NOMO-1 treated with DMSO at 0.1 percent for 48 hours (cell line): ENCODE measurements at regions not wholly inside any gene's neighbourhood (a gene's known extent, or its start where the extent isn't known, plus 50 kb on each side); places are given as distances from the start of the nearest gene placed in this dataset.

Experiments used
- DNase-seq: peaks from one replicate; lab custom pipeline; 2025; ENCODE audit not compliant: unreplicated experiment; lab: John Stamatoyannopoulos, UW

- no peak for DNase-seq
Measured at GRCh38 chr10:123480845-123481244, 185.3 kb upstream of the GPR26 start.

GRCh38 chr10:123484722-123485121 is 181.4 kb upstream of the GPR26 start:
- no peak for DNase-seq

- DNase-seq: peak; percentile 88
Measured at GRCh38 chr10:123485341-123485960, 180.7 kb upstream of the GPR26 start.

GRCh38 chr10:123488436-123488835 is 177.7 kb upstream of the GPR26 start:
- DNase-seq: no peak

GRCh38 chr10:123491364-123491763 is 174.8 kb upstream of the GPR26 start:
- no peak for DNase-seq

GRCh38 chr10:123492016-123492415 is 174.1 kb upstream of the GPR26 start:
- no peak for DNase-seq

- no peak for DNase-seq
Measured at GRCh38 chr10:123494301-123494808, 171.8 kb upstream of the GPR26 start.

- no peak for DNase-seq
Measured at GRCh38 chr10:123496375-123496774, 169.8 kb upstream of the GPR26 start.

GRCh38 chr10:123496996-123497660 is 169.0 kb upstream of the GPR26 start:
- no peak for DNase-seq

GRCh38 chr10:123500110-123500509 is 166.0 kb upstream of the GPR26 start:
- DNase-seq: no peak

GRCh38 chr10:123501148-123501547 is 165.0 kb upstream of the GPR26 start:
- DNase-seq: no peak

- peak; percentile 48 for DNase-seq
Measured at GRCh38 chr10:123502983-123503382, 163.2 kb upstream of the GPR26 start.

- DNase-seq: no peak
Measured at GRCh38 chr10:123506455-123506854, 159.7 kb upstream of the GPR26 start.

GRCh38 chr10:123507298-123507697 is 158.9 kb upstream of the GPR26 start:
- peak; percentile 22 for DNase-seq

GRCh38 chr10:123509338-123509737 is 156.8 kb upstream of the GPR26 start:
- DNase-seq: no peak

GRCh38 chr10:123512901-123513775 is 153.0 kb upstream of the GPR26 start:
- DNase-seq: no peak

- no peak for DNase-seq
Measured at GRCh38 chr10:123513870-123514269, 152.3 kb upstream of the GPR26 start.

GRCh38 chr10:123514996-123515395 is 151.2 kb upstream of the GPR26 start:
- no peak for DNase-seq

- DNase-seq: no peak
Measured at GRCh38 chr10:123515661-123516060, 150.5 kb upstream of the GPR26 start.

- no peak for DNase-seq
Measured at GRCh38 chr10:123516291-123516690, 149.9 kb upstream of the GPR26 start.

- DNase-seq: no peak
Measured at GRCh38 chr10:123517426-123517825, 148.7 kb upstream of the GPR26 start.

- DNase-seq: no peak
Measured at GRCh38 chr10:123517901-123518300, 148.3 kb upstream of the GPR26 start.
